Neural progenitor cell (in vitro differentiated cells): ENCODE measurements at regions not wholly inside any gene's neighbourhood (a gene's known extent, or its start where the extent isn't known, plus 50 kb on each side); places are given as distances from the start of the nearest gene placed in this dataset.

Experiments used
- CTCF ChIP-seq: fragments of 200-600 bp; sonication (generic); IDR thresholded peaks from 2 replicates; pipeline ENCODE4 v1.5.1; 2017; ENCODE audit warnings: antibody characterized with exemption, mild to moderate bottlenecking
- EZH2 ChIP-seq: fragments of 200-600 bp; sonication (generic); IDR thresholded peaks from 2 replicates; pipeline ENCODE4 v1.6.1; 2017; ENCODE audit warnings: antibody characterized with exemption, mild to moderate bottlenecking, moderate library complexity

DNA sequence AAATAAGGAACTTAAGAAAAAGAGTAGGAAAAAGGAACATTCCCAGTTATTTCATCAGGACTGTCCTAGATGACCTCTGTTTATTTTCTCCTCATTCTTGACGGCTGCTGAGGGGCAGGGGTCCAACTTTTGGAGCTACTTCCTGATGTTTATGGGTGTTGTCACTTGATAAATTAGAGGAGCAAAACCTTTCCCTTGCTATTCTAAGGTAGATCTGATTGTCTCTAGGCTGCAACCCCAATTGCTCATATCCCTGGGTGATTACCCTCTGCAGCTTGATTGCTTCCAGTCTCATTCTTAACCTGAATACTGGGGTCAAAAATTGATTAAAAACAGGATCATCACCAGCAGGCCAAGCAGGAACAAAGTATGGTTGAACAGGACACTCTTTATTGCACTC, 311.0 kb upstream of the NDN start:
- no peak for TF ChIP-seq CTCF
- TF ChIP-seq EZH2, result no peak
